Fibroblast of skin of left biceps (primary cell): ENCODE measurements at regions not wholly inside any gene's neighbourhood (a gene's known extent, or its start where the extent isn't known, plus 50 kb on each side); places are given as distances from the start of the nearest gene placed in this dataset.
A peak's percentile ranks its signal among the peaks of the same experiment; 100 is the strongest.

Experiments used
- DNase-seq, 2 experiments: peaks; one replicate each; pipeline ENCODE4 v3.0.0-alpha.2; 2013; ENCODE audit warnings: low read depth in 2 of 2

- DNase-seq = no peak
These were observed 121.1 kb upstream of the XYLT1 start for GRCh38 chr16:17591655-17592405.

DNA sequence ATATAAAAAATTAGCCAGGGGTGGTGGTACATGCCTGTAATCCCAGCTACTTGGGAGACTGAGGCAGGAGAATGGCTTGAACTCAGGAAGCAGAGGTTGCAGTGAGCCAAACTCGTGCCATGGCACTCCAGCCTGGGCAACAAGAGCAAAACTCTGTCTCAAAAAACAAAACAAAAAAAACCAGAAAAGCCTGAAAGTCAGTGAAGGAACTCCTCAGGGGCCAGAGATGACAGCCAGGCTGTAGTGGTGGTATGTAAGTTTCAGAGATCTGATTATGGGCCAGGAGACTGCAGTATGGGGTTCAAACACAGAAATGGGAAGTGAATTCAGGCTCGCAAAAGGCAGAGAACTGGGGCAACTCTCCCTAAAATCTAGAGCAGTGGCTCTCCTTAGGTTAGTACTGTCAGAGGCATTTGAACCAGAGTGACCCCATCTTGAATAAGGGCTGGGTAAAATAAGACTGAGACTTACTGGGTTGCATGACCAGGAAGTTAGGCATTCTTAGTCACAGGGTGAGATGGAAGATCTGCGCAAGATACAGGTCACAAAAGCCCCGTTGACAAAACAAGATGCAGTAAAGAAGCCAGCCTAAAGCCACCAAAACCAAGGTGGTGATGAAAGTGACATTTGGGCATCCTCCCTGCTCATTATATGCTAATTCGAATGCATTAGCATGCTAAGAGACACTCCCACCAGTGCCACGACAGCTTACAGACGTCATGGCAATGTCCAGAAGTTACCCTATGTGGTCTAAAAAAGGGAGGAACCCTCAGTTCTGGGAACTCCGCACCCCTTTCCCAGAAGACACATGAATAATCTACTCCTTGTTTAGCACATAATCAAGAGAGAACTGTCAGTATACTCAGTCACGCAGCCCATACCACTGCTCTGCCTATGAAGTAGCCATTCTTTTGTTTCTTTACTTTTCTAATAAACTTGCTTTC is 120.2 kb upstream of the XYLT1 start:
- no peak for DNase-seq

DNA sequence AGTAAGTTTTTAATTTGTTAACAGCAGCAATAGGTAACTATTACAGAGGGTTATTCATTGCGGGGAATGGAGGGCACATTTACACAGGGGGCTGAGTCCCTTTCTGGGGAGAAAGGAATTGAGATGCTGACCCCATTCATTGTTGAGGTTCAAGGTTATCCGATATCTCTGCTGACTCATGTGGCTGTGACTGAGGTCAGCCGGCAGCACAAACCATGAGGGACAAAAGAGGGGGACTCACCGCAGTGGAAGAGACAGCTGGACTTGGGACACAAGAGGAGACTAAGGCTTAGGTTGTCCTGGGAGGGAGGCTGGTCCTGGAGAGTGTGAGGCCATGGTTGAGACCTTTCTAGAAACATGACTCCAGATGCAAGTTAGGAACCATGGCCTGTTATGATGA is 119.1 kb upstream of the XYLT1 start:
- DNase-seq = no peak

DNA sequence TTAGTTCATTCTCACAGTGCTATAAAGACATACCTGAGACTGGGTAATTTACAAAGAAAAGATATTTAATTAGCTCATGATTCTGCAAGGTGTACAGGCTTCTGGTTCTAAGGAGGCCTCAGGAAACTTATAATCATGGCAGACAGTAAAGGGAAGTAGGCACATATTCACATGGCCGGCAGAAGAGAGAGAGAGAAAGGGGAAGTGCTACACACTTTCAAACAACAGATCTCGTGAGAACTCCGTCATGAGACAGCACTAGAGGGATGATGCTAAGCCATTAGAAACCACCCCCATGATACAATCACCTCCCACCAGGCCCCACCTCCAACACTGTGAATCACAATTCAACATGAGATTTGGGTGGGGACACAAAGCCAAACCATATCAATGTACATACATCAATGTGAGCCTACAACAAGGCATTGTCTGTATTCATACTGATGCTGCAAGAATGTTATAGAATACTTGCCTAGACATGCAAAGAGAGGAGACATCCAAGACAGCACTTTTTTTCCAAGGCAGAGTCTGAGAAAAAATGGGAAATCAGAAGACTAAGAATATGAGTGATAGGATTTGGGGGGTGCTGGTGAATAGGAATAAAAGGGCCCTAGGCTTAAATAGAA is 114.8 kb upstream of the XYLT1 start:
- no peak for DNase-seq

- DNase-seq = peak; percentile 49 to 56
These were observed 108.5 kb upstream of the XYLT1 start for GRCh38 chr16:17578981-17579874.

- DNase-seq = peak; percentile 56 to 65
These were observed 103.5 kb upstream of the XYLT1 start for GRCh38 chr16:17574256-17574655.

DNA sequence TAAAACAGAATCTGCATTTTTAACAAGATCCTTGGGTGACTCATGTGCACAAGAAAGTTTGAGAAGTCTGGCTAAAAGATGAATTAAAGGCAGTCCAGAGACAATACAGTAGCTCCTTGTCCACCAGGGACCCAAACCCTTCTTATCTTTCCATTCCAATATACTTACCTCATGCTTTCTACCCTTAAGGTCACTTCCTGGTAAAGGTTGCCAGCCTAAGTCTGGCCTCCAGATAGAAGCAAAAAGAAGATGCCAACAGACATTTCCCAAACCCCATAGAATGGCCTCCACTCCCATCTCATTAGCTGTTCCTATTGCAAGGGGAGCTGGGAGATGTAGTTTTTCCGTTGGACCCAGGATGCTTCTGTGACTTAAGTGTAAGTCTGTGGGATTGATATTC is 101.4 kb upstream of the XYLT1 start:
- DNase-seq = no peak

- DNase-seq = no peak
These were observed 100.8 kb upstream of the XYLT1 start for GRCh38 chr16:17571499-17572093.

DNA sequence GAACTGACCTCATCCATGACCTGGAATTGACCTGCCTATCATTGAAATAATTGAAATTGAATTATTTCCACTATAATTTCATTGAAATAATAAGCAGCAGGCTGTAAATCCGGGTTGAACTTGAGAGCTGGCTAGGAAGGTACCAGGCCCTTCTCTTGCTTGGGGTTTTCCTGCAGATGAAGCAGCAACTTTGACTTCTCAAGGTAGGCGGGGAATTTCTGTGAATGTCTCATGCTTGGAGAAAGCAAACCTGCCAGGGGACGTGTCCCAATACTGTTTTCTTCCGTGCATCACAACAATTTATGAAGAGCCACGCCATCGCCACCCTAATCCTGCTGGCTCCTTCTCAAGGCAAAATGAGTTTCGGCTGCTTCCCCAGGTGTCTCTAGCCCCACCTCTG is 97.5 kb upstream of the XYLT1 start:
- no peak for DNase-seq

GRCh38 chr16:17567455-17567854 is 96.7 kb upstream of the XYLT1 start:
- DNase-seq = no peak

- no peak for DNase-seq
These were observed 96.1 kb upstream of the XYLT1 start for GRCh38 chr16:17566656-17567450.

DNA sequence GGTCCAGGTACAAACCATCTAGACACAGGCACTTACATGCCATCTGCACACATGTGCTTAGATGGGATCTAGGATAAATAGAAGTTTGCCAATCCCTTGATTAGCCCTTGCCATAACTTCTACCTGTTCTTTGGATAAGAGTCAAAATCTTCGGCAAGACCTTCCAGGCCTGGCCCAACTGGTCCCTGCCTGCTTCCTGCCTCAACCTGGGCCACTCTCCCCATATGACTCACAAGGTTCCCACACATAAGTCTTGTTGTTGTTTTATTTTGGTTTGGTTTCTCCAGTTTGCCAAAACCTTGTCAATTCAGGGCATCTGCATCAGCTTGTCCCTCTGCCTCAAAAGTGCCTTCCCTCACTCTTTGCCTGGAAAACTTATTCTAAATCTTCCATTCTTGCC is 95.3 kb upstream of the XYLT1 start:
- DNase-seq = no peak

DNA sequence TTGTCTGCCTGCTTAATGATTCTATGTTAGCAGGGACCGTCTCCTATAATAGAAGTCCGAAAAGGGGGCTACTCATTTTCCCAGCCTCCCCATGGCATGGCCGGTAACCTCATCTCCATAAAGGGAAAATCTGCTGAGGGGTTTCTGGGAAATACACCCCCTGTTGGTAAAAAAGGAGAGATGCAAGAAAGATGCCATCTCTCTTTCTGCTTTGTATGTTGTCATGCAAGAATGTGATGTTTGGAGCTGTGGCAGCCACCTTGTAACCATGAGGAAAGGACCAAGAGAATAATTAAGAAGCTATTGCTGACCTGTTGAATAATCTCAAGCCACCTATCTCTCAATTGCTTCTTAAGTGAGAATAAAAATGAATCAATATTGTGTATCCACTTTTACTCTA is 94.8 kb upstream of the XYLT1 start:
- DNase-seq = no peak

DNA sequence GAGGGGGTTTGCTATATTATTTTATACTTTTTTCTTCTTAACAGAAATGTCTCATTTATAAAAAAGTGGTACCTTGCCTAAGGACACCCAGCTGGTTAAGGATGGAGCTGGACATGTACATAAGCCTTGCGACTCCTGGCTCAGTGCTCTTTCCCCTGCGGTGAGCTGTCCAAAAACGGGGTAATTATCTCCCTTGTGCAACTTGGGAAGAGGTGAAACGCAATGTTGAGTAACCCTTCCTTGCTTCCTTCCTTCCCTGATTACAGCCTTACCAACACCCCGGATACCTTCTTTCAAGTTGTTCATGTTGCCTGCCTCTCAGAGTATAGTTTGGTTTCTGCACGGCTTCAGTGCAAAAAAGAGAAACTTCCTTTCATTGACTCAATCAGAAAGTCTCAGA is 94.1 kb upstream of the XYLT1 start:
- DNase-seq = no peak

- no peak for DNase-seq
These were observed 92.7 kb upstream of the XYLT1 start for GRCh38 chr16:17563323-17564091.

DNA sequence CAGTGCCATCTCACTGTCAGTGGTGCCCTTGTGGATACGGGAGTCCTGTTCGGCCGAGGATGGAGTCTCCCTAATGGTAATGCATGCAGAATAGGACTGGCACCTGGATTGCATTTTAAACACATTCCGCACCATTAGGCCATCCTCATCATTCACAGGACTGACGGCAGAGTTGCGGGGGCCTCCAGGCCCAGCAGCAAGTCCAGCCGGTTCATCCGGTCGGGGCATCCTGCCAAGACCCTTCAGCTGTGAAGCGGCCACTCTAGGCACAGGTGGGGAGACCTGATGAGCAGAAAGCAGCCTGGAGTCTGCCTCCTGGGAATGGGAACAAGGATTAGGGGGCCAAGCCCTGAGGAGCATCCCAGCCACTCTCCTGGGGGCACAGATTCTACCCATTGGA is 90.3 kb upstream of the XYLT1 start:
- DNase-seq = no peak

- DNase-seq = no peak
These were observed 89.8 kb upstream of the XYLT1 start for GRCh38 chr16:17560548-17560947.

DNA sequence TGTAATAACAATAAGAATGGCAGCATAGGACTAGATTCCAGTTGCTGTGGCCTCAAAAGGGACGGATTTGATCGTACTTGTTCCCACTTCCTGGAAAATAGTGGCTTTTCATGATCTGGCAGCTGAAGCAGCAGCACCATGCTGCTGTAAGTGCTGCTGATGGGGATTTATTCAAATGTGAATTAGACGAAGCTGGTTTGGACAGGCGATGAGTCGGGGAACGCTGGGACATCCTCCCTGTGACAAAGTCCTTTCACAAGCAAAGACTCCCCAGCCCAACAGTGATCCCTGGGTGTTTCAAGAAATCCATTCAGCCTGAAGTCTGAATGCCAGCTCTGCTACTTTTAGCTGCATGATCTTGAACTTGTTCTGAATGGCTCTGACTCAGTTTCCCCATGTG is 88.6 kb upstream of the XYLT1 start:
- DNase-seq = no peak

- DNase-seq = no peak
These were observed 87.2 kb upstream of the XYLT1 start for GRCh38 chr16:17557949-17558348.

- no peak for DNase-seq
These were observed 86.7 kb upstream of the XYLT1 start for GRCh38 chr16:17557480-17557879.
